GM12865 (cell line): ENCODE measurements at regions not wholly inside any gene's neighbourhood (a gene's known extent, or its start where the extent isn't known, plus 50 kb on each side); places are given as distances from the start of the nearest gene placed in this dataset.

Source experiments
- DNase-seq: peaks from one replicate; pipeline ENCODE4 v3.0.0; 2010; ENCODE audit warnings: low read depth
- H3K4me3 ChIP-seq: 2 replicates; pipeline ENCODE4 v1.5.1; 2011; ENCODE audit warnings: mild to moderate bottlenecking, low read depth, low read length, control low read depth
- CTCF ChIP-seq: IDR thresholded peaks from 2 replicates; pipeline ENCODE4 v1.5.1; 2011; ENCODE audit warnings: low read length, control low read depth, low read depth, inconsistent platforms; ENCODE audit not compliant: insufficient read depth; ENCODE audit errors: missing control alignments

GRCh38 chr1:232878086-232878485 is 72.3 kb upstream of the NTPCR start:
- no peak for TF ChIP-seq CTCF
- no peak overlapping the region for H3K4me3 ChIP-seq
- DNase-seq, result no peak

- TF ChIP-seq CTCF, result peak; percentile 56
- DNase-seq, result peak; percentile 33
- no peak overlapping the region for H3K4me3 ChIP-seq
Observed at GRCh38 chr1:232880354-232880753, 70.1 kb upstream of the NTPCR start.

DNA sequence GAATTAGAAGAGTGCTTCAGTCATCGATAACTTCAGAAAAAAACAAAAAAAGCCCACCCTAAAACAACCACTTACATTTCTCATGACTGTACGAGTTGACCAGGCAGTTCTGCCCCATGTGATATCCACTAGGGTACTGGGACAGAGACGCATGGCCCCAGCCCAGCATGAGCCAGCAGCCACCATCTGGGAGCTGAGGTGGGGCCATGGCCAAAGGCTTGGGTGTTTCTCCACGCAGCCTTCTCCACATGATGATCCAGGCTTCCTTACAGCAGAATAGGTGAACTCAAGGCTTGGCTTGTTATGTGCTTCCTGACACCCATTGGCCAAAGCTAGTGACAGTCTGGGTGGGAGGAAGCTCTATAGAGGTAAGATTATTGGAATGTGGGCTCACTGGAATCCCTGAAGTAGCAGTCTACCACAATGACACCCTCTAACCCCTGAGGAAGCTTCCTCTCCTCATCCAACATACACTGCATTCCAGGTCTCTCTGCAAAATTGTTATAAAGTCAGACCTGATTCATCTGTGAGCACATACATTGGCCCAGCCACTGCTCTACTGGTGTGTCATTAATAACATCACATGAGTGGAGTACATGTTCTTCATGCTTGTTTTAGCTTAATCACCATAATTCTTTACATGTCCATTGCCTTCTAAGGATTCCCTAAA is 66.3 kb upstream of the NTPCR start:
- no peak overlapping the region for H3K4me3 ChIP-seq
- no peak for DNase-seq
- TF ChIP-seq CTCF, result no peak

- no peak for TF ChIP-seq CTCF
- H3K4me3 ChIP-seq, result no peak overlapping the region
- no peak for DNase-seq
Observed at GRCh38 chr1:232886271-232886670, 64.1 kb upstream of the NTPCR start.

GRCh38 chr1:232890340-232890943 is 60.0 kb upstream of the NTPCR start:
- H3K4me3 ChIP-seq, result no peak overlapping the region
- TF ChIP-seq CTCF, result no peak
- DNase-seq, result no peak

DNA sequence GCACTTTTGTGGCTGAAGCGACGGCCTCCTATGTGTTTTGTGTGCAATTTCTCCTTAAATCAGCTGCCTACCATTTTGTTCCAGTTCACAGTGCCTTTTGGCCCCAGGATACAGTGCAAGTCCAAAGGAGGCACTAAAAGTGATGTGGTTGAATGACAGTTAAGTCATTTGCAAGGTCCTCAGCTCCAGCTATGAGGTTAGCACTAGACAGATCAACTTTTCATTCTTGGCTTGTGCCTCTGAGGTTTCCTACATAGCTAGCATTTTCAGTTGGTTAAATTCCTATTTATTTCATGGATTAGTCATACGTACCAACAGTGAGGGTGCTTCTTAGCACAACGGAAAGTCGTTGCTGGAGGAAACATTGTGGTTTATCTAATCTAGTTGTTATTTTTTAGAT is 59.3 kb upstream of the NTPCR start:
- TF ChIP-seq CTCF, result no peak
- H3K4me3 ChIP-seq, result no peak overlapping the region
- DNase-seq, result no peak
